Activated CD4-positive, alpha-beta T cell treated with anti-CD3 and anti-CD28 coated beads for 48 hours (primary cell): ENCODE measurements at regions not wholly inside any gene's neighbourhood (a gene's known extent, or its start where the extent isn't known, plus 50 kb on each side); places are given as distances from the start of the nearest gene placed in this dataset.
"Not testable (repeated sequence)": the region's sequence is repeated elsewhere in the genome, so short reads cannot be mapped to it uniquely, and the experiment has no call there.

Experiments
- DNase-seq: peaks from one replicate; pipeline ENCODE4 v3.0.0-alpha.2; 2020

DNA sequence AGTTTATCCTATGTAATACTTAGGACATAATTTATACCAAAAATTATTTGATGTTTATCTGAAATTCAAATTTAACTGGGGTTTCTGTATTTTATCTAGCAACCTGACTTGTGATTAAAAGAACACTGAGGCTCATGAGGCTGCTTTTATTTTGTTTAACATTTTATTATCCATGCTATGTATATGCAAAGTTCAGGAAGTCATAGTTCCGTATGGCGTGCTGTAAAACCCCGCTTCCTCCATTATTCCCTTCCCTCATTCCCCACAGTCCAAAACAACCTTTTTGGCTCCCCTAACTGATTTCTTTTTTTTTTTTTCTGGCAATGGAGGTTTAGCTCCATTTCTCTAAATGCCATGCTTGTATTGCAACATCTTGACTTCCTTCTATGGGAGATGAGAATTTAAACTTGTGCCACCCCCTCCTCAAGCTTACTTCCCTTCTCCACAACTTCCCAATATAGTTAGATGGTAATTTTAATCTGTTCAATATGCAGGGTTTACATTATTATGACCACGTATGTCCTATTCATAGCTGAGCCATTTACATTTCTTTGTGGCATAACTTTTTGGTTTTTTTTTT is 138.0 kb upstream of the DNAH14 start:
- no peak for DNase-seq

DNA sequence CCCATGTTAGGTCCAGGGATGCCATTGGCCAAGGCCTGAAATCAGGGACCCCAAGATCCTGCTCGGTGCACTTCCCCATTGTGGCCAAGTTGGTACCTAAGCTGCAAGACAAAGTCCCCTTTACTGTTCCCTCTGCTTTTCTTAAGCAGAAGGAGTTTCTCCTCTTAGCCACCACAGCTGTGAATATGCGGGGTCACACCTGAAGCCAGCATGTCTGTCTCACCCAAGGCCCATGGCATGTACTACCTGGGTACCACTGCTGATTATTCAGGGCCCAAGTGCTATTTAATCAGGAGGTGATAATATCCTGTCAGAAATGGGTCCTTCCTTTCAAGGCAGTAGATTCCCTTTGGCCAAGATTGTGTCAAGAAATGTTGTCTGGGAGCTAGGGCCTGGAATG is 133.9 kb upstream of the DNAH14 start:
- no peak for DNase-seq

DNA sequence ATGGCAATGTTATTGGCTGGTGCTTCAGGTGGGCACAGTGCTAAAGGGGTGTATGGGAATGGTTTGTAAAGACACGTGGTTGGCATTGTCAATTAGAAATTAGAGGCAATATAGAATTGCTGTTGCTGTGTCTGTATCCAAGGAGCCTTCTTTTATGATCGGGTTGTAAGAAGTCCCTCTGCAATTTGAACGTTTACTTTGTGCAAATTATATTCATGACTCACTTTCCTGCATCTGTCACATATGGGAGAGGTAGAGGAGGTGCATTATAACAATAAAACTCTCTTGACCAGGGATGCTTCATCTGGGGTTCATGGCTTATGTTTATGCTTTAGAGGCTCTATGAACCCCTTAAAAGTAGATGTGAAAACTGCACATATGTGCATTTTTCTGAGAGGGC is 130.4 kb upstream of the DNAH14 start:
- no peak for DNase-seq

DNA sequence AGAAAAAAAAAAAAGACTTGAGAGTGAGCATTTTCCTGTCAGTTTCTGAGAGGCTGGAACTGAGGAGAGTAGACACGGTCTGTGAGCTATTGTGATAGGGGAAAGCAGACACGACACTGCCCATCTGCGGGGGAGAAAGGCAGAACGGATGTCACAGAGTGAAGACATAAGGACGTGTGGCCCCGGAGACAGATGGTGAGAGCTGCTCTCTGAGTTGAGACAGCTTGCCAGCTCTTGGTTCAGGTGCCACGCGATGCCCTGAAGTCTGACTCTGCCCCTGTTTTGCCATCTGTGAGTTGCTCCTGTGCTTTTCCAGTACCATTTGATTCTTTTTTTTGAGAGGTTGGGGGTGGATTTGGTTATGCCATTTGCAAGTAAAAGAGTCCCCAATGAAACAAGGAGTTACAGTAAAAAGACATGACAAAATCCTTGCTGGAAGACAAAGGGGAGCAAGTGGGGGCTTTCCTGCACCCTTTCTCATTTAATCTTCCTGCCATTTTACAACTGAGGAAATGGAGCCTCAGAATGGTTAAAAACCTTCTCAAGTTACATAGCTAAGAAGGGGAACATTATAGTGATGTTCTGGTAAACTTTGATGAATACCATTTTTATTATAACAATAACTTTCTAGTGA is 128.9 kb upstream of the DNAH14 start:
- DNase-seq, result no peak

DNA sequence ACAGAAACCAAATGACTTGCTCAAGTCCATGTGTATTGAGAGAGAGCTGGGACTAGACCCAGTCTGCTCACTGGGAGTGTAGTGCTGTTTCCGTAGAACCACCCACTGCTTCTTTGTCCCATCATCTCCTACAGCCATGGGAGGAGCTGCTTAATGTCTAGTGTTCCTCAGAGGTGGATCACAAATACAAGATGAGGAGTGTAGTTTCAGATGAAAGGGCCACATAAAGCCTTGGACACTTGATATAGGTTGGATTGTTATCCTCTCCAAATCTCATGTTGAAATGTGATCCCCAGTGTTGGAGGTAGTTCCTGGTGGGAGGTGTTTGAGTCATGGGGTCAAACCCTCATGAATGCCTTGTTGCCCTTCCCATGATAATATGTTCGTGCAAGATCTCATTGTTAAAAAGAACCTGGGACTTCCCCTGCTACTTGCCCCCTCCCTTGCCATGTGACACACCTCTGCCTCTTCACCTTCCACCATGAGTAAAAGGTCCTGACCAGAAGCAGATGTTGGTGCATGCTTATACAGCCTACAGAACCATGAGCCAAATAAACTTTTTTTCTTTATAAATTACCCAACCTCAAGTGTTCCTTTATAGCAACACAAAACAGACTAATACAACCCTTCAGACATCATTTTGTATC is 127.5 kb upstream of the DNAH14 start:
- DNase-seq, result no peak

DNA sequence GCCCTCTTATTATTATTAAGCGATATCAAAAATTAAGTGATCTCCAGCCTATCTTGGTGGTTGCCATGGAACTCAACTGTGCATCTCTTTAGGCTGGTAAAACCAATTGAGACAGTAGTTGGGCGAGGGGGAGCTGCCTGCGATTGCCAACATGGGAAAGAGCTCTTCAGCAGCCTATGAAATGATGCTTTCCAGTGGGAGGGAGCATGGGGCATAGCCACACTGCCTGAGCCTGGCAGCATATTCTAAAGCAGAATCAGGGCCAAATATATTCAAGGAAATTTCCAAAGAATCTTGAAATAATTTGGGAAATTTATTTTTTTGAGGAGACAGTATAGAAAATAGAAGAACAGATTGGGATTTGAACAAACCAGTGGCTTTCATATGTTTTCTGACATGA is 126.9 kb upstream of the DNAH14 start:
- no peak for DNase-seq

DNA sequence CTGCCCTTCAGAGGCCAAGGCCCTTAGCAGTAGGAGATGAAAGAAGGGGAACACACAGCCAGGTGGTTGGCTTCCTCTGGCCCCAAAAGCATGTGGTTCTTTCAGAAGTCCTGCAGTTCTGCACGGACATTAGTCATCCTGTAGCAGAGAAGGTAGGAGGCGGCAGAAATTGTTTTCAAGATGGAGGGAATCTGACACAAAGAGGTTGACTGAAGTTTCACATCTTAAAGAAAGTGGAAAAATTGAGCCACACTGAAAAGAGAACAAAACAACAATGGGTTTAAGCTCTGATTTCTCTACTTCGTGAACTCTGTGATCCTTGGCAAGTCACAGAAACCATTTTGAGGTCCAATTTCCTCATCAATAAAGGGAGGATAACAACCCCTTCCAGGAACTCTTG is 125.3 kb upstream of the DNAH14 start:
- DNase-seq, result no peak

DNA sequence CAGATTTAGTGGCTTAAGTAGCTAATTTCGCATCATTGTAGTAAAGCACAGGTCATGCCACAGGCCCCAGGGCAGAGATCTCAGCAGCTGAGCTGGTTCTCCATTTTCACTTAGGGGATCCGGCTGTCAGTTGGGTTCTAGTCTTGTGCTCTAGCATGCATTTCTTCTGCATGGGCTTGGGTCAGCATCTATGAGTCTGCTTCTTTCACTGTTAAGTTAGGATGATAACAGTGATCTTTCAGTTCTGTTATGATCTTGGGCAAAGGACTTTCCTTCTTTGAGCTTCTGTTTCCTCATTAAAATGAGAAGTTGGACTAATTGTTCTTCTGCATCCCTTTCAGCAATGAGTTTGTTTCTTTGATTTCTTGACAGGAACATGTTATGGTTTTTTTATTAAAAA is 123.6 kb upstream of the DNAH14 start:
- DNase-seq, result no peak

DNA sequence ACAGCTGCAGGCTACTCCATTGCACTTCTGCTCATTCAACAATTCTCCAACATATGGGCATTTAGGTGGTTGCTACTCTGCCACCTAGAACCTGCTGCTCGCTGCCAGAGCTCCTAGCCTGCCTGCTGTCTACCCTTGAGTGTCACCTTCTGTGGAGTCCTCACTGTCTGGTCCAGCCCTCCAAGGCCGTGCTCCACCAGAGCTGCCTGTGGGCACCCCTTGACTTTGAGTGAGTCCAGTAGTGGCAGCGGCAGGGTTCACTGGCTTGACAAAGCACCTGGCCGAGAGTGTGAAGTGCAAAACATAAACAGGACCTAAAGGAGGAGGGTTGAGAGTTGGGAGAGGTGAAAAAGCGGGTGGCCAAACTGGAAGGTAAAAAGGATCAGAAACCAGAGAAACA is 120.3 kb upstream of the DNAH14 start:
- no peak for DNase-seq

DNA sequence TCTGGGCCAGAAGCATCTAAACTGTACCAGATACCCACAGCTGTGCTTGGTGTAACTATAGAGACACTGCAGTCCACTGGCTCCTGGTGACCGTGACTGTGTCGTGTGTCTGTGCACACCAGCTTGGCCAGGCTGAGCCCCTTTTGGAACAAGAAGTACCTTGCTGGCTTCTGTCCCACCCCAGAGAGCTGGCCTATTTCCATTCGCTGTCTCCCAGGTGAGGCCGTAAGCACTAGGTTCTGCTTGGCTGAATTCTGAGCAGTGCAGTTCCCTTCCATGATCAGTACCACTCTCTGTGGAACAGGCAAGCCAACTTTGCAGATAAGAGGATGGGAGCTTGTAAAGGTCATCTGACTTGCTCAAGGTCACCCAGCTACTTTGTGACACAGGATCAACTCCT is 119.9 kb upstream of the DNAH14 start:
- no peak for DNase-seq

DNA sequence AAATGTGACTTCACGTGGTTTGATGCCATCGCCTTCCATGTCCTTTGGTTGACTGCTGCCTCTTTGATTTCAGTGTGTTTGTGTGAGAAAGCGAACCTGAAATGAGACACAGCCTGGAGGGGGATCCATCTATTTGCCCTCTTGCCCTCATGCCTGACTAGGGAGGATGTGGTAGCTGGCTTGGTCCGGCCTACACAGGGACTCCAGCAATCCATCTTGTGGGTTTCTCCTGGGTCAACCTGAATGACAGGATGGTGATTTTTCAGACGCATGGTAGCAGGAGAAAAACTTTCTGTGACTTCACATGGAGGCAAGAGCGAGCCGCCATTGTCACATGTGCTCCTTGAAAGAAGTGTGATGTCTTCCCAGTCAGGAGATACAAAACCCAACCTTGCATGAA is 117.9 kb upstream of the DNAH14 start:
- no peak for DNase-seq

DNA sequence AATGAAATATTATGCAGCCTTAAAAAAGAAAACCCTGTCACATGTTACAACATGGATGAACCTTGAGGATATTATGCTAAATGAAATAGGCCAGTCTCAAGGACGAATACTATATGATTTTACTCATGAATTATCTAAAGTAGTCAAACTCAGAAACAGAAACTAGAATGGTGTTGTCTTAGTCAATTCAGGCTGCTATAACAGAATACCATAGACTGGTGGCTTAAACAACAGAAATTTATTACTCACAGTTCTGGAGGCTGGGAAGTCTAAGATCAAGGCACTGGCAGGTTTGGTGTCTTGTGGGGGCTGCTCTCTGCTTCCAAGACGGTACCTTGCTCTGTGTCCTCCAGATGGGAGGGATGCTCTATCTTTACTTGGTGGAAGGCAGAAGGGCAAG is 113.8 kb upstream of the DNAH14 start:
- DNase-seq, result no peak

DNA sequence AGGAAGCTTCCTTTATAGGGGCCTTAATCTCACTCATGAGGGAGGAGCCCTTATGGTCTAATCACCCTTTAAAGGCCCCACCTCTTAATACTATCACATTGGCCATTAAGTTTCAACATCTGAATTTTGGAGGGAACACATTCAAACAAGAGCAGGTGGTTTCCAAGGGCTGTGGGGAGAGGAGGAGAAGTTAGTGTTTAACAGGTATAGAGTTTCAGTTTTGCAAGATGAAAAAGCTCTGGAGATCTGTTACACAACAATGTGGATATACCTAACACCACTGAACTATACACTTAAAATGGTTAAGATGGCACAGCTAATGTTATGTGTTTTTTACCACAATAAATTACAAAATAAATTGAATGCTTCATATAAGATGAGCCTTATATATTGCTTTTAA is 113.4 kb upstream of the DNAH14 start:
- DNase-seq, result no peak

DNA sequence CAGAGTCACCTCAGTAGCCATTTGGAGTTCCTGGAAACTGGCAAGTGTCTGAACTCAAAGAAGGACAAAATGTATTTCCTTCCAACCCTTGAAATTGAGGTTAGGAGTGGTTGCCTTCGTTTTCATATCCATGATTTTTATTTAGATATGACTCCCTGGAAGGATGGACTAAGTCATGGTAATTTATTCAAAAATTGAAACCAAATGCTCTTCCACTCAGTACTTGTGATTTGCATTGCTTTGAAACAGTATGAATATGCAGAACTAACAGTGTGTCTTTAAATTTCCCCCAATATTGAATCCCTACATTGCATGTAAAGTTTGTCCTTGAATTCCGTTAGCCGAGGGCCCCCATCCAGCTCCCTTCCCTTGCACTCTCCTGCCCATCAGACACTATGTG is 112.1 kb upstream of the DNAH14 start:
- DNase-seq, result no peak

DNA sequence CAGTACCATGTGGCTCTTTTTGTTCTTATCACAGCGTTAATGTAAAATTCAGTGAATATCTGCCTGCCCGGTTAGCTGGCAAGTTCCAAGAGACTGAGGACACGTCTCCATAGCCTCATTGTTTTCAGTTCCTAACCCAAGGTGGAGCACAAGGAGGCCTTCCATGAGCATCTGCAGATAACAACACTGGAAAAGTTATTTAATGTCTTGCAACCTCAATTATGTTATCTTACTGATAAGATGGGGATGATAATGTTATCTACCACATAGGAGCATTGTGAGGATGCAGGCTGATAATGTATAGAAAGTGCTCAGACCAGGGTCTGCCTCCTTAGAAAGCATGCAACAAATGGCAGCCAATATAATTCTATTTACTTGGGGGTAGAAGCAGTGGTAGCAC is 109.6 kb upstream of the DNAH14 start:
- no peak for DNase-seq

DNA sequence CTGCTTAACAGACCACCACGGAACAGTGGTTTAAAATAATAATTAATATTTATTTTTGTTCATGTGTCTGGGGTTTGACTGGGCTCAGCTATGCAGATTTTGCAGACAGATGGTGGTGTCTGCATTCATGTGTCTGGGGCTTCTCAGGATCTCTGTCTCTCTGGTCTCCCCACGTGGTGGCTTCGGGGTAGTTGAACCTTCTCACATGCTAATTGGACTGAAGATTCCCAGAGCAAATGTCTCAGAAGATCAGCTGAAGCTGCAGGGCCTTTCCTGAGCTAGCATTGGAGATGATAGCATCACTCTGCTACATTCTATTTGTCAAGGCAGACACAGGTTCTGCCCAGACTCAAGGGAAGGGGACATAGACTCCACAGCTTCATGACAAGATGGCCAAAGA is 109.1 kb upstream of the DNAH14 start:
- DNase-seq, result no peak

DNA sequence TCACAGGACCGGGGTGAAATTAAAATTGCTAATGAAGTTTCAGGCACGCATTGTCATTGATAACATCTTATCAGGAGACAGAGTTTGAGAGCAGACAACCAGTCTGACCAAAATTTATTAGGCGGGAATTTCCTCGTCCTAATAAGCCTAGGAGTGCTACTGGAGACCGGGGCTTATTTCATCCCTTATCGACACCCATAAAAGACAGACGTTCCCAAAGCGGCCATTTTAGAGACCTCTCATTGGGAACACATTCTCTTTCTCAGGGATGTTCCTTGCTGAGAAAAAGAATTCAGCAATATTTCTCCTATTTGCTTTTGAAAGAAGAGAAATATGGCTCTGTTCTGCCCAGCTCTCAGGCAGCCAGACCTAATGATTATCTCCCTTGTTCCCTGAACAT is 107.7 kb upstream of the DNAH14 start:
- not testable (repeated sequence) for DNase-seq

DNA sequence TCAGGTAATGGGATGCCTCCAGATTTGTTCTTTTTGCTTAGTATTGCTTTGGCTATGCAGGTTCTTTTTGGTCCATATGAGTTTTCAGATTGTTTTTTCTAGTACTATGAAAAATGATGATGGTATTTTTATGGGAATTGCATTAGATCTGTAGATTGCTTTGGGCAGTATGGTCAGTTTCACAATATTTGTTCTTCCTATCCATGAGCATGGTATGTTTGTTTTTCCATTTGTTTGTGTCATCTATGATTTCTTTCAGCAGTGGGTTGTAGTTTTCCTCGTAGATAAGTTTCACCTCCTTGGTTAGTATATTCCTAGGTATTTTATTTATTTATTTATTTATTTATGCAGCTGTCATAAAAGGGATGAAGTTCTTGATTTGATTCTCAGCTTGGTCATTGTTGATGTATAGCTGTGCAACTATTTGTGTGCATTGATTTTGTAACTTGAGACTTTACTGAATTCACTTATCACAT is 103.9 kb upstream of the DNAH14 start:
- no peak for DNase-seq

DNA sequence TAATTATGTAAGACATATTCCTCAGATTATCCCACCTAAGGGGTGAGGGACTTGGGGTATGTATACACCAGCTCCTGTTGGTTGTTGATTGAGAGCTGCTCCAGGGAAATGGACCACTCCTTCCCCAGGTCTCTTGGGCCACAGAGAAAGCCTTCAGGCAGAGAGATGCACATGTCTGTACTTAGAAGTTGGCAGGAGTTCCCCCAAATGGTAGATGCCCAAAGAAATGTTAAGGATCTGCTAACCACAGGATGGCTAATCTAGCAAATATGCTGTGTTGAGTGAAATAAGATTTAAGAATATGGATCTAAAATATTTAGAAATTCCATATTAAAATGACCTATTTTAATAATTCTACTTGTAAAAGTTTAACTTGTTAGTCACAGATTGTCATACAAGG is 100.8 kb upstream of the DNAH14 start:
- no peak for DNase-seq

DNA sequence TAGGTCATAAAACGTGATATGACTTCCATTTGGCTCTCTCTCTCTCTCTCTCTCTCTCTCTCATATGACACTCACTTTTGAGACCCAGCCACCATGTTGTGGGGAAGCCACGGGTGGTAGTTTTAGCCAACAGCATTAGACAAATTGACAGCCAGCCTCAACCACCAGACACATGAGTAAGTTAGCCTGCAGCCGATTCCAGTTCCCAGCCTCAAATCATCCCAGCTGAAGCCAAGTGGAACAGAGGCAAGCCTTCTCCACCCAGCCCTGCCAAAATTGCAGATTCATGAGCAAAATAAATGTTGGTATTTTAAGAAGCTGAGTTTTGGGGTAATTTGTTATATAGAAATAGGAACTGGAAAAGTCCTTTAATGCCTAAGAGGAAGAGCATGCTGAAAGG is 98.0 kb upstream of the DNAH14 start:
- no peak for DNase-seq

DNA sequence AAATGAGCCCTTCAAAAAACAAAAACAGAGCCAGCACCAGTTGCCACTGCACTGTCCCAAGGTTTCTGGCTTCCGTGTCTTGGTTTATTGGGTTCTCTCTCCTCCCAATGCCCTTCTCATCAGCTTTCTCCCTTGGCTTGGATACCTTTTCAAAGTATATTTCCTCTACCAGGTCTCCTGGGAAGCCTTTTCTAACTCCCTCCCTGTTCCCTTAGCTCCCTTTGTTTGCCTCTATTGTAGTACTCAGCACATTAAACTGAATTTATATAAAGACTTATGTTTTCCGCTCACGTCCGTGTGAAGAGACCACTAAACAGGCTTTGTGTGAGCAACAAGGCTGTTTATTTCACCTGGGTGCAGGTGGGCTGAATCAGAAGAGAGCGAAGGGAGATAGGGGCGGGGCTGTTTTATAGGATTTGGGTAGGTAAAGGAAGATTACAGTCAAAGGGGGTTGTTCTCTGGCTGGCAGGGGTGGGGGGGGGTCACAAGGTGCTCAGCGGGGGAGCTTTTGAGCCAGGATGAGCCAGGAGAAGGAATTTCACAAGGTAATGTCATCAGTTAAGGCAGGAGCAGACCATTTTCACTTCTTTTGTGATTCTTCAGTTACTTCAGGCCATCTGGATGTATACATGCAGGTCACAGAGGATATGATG is 89.7 kb upstream of the DNAH14 start:
- not testable (repeated sequence) for DNase-seq

DNA sequence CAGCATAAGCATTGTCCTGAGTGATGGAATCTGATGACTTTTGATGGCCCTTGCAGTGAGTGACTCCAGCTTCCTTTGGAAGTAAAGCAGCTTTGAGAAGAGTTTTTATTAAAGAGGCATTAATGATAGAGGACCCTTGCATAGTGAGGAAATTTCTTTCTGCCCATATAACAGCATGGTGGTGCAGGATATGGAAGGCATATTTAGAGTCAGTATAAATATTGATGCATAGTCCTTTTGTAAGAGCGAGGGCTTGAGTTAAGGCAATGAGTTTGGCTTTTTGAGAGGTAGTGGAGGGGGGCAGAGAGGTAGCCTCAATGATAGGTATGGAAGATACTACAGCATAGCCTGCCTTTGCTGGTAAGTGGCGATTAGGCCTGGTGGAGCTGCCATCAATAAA is 87.7 kb upstream of the DNAH14 start:
- not testable (repeated sequence) for DNase-seq

DNA sequence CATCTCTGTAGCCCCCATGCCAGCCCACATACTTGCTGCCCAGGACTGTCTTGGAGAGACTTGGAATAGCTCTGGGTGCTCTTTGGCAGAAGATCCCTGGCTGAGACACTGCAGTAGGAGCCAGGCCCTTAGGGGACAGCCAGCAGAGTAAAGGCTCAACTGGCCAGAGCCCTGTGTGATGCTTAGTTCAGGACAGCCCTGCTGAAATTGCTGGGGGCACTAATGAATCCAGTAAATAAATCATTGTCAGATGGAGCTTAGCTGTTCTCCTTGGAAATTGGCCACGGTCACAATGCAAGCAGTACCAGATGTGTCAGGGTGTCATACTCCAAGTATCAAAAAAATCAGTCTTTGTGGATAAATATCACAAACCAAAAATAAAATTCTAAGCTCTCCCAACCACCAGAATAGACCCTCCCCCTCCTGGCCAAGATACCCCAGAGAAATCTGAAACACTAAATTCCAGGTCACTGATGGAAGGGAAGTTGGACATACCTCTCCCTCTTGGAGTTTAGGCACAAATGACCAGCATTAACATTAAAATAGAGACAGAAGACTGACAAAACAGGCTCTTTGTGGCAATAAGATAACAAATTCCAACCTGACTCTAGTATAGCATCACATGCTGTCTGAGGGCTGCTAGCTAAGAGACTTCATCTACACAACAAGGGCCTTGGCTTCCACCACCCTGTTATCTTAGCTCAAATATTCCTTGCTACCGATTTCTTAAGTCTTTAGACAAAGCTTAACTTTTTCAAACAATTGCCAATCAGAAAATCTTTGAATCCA is 83.2 kb upstream of the DNAH14 start:
- DNase-seq, result no peak
